Activated CD4-positive, alpha-beta memory T cell treated with anti-CD3 and anti-CD28 coated beads, Interleukin-2, amount 10 ng/mL, durations not matched to agents 7 days and 5 days (primary cell): ENCODE measurements at regions not wholly inside any gene's neighbourhood (a gene's known extent, or its start where the extent isn't known, plus 50 kb on each side); places are given as distances from the start of the nearest gene placed in this dataset.

Source experiments
- CTCF ChIA-PET: fragments of 350-600 bp; sonication (Branson Sonifier 250); formaldehyde crosslinking; loops from one replicate; lab custom pipeline; 2021; ENCODE audit warnings: antibody characterized with exemption, inconsistent platforms; lab: Charles Lee
- POLR2A ChIA-PET: fragments of 350-600 bp; sonication (Branson Sonifier 250); formaldehyde crosslinking; loops from one replicate; lab custom pipeline; 2021; ENCODE audit warnings: antibody characterized with exemption; lab: Charles Lee
- DNase-seq: peaks from one replicate; pipeline ENCODE4 v3.0.0-alpha.2; 2020
- H3K27ac Mint-ChIP-seq: one replicate; pipeline ENCODE4 v1.8.0; 2021; ENCODE audit warnings: mild to moderate bottlenecking, mixed read lengths
- H3K27me3 Mint-ChIP-seq: one replicate; pipeline ENCODE4 v1.8.0; 2021; ENCODE audit warnings: mixed read lengths
- H3K36me3 Mint-ChIP-seq: one replicate; pipeline ENCODE4 v1.8.0; 2021; ENCODE audit warnings: low read depth, mixed read lengths
- H3K4me1 Mint-ChIP-seq: one replicate; pipeline ENCODE4 v1.8.0; 2021; ENCODE audit warnings: mixed read lengths
- H3K4me3 Mint-ChIP-seq: one replicate; pipeline ENCODE4 v1.8.0; 2021; ENCODE audit warnings: mild to moderate bottlenecking, mixed read lengths
- H3K9me3 Mint-ChIP-seq: one replicate; pipeline ENCODE4 v1.8.0; 2021; ENCODE audit warnings: mixed read lengths

- CTCF ChIA-PET: no interaction called here
- H3K4me1 Mint-ChIP-seq: no peaks in the 10 kb centered on the region
- H3K36me3 Mint-ChIP-seq: no peaks in the 10 kb centered on the region
- no peaks in the 10 kb centered on the region for H3K27me3 Mint-ChIP-seq
- H3K9me3 Mint-ChIP-seq: no peaks in the 10 kb centered on the region
- H3K4me3 Mint-ChIP-seq: no peak overlapping the region
- H3K27ac Mint-ChIP-seq: no peak overlapping the region
- DNase-seq: no peak
- POLR2A ChIA-PET: no interaction called here
Observed at GRCh38 chr4:53722110-53722509, 130.8 kb upstream of the LNX1 start.

GRCh38 chr4:53721263-53721662 lies 130.0 kb upstream of the LNX1 start:
- no peaks in the 10 kb centered on the region for H3K4me1 Mint-ChIP-seq
- H3K27me3 Mint-ChIP-seq: no peaks in the 10 kb centered on the region
- ChIA-PET POLR2A (no interaction called here), CTCF (no interaction called here)
- no peak overlapping the region for H3K27ac Mint-ChIP-seq
- H3K36me3 Mint-ChIP-seq: no peaks in the 10 kb centered on the region
- H3K9me3 Mint-ChIP-seq: no peaks in the 10 kb centered on the region
- H3K4me3 Mint-ChIP-seq: no peak overlapping the region
- no peak for DNase-seq

- H3K4me1 Mint-ChIP-seq: no peaks in the 10 kb centered on the region
- no peaks in the 10 kb centered on the region for H3K9me3 Mint-ChIP-seq
- DNase-seq: no peak
- H3K4me3 Mint-ChIP-seq: no peak overlapping the region
- ChIA-PET POLR2A (no interaction called here), CTCF (no interaction called here)
- H3K36me3 Mint-ChIP-seq: no peaks in the 10 kb centered on the region
- H3K27me3 Mint-ChIP-seq: no peaks in the 10 kb centered on the region
- H3K27ac Mint-ChIP-seq: no peak overlapping the region
Observed at GRCh38 chr4:53720776-53721175, 129.5 kb upstream of the LNX1 start.

- no peaks in the 10 kb centered on the region for H3K36me3 Mint-ChIP-seq
- H3K27ac Mint-ChIP-seq: no peak overlapping the region
- peaks cover 3% of the 10 kb centered on the region for H3K27me3 Mint-ChIP-seq
- DNase-seq: no peak
- POLR2A ChIA-PET: no interaction called here
- no peaks in the 10 kb centered on the region for H3K9me3 Mint-ChIP-seq
- no peak overlapping the region for H3K4me3 Mint-ChIP-seq
- H3K4me1 Mint-ChIP-seq: no peaks in the 10 kb centered on the region
- CTCF ChIA-PET: no interaction called here
Observed at GRCh38 chr4:53717064-53717549, 125.8 kb upstream of the LNX1 start.

GRCh38 chr4:53716471-53717063 lies 125.3 kb upstream of the LNX1 start:
- Mint-ChIP-seq H3K4me3 (no peak overlapping the region), H3K36me3 (no peaks in the 10 kb centered on the region), H3K27ac (no peak overlapping the region), H3K9me3 (no peaks in the 10 kb centered on the region), H3K27me3 (peaks cover 3% of the 10 kb centered on the region), H3K4me1 (no peaks in the 10 kb centered on the region)
- ChIA-PET CTCF (no interaction called here), POLR2A (no interaction called here)
- no peak for DNase-seq

- ChIA-PET CTCF (no interaction called here), POLR2A (no interaction called here)
- Mint-ChIP-seq H3K36me3 (no peaks in the 10 kb centered on the region), H3K27ac (no peak overlapping the region), H3K4me1 (no peaks in the 10 kb centered on the region), H3K27me3 (peaks cover 3% of the 10 kb centered on the region), H3K4me3 (no peak overlapping the region), H3K9me3 (no peaks in the 10 kb centered on the region)
- no peak for DNase-seq
Observed at GRCh38 chr4:53716011-53716410, 124.7 kb upstream of the LNX1 start.

- CTCF ChIA-PET: no interaction called here
- no peaks in the 10 kb centered on the region for H3K4me1 Mint-ChIP-seq
- no peaks in the 10 kb centered on the region for H3K9me3 Mint-ChIP-seq
- no peak overlapping the region for H3K4me3 Mint-ChIP-seq
- DNase-seq: no peak
- POLR2A ChIA-PET: no interaction called here
- peaks cover 3% of the 10 kb centered on the region for H3K27me3 Mint-ChIP-seq
- H3K27ac Mint-ChIP-seq: no peak overlapping the region
- no peaks in the 10 kb centered on the region for H3K36me3 Mint-ChIP-seq
Observed at GRCh38 chr4:53714236-53715140, 123.2 kb upstream of the LNX1 start.

GRCh38 chr4:53713767-53714166 lies 122.5 kb upstream of the LNX1 start:
- Mint-ChIP-seq H3K4me3 (no peak overlapping the region), H3K36me3 (no peaks in the 10 kb centered on the region), H3K27me3 (peaks cover 3% of the 10 kb centered on the region), H3K4me1 (no peaks in the 10 kb centered on the region), H3K27ac (no peak overlapping the region), H3K9me3 (no peaks in the 10 kb centered on the region)
- CTCF ChIA-PET: no interaction called here
- DNase-seq: no peak
- POLR2A ChIA-PET: no interaction called here

GRCh38 chr4:53713296-53713695 lies 122.0 kb upstream of the LNX1 start:
- peaks cover 3% of the 10 kb centered on the region for H3K27me3 Mint-ChIP-seq
- CTCF ChIA-PET: no interaction called here
- POLR2A ChIA-PET: no interaction called here

GRCh38 chr4:53712408-53713020 lies 121.2 kb upstream of the LNX1 start:
- H3K27ac Mint-ChIP-seq: no peak overlapping the region
- no peaks in the 10 kb centered on the region for H3K9me3 Mint-ChIP-seq
- POLR2A ChIA-PET: no interaction called here
- CTCF ChIA-PET: no interaction called here
- peaks cover 3% of the 10 kb centered on the region for H3K27me3 Mint-ChIP-seq
- no peaks in the 10 kb centered on the region for H3K4me1 Mint-ChIP-seq
- DNase-seq: no peak
- H3K4me3 Mint-ChIP-seq: no peak overlapping the region
- no peaks in the 10 kb centered on the region for H3K36me3 Mint-ChIP-seq

More at GRCh38 chr4:53713296-53713695, 122.0 kb upstream of the LNX1 start:
- H3K9me3 Mint-ChIP-seq: no peaks in the 10 kb centered on the region
- no peaks in the 10 kb centered on the region for H3K36me3 Mint-ChIP-seq
- no peak overlapping the region for H3K4me3 Mint-ChIP-seq
- H3K27ac Mint-ChIP-seq: no peak overlapping the region
- no peaks in the 10 kb centered on the region for H3K4me1 Mint-ChIP-seq
- no peak for DNase-seq

- Mint-ChIP-seq H3K27me3 (peaks cover 3% of the 10 kb centered on the region), H3K4me1 (no peaks in the 10 kb centered on the region), H3K9me3 (no peaks in the 10 kb centered on the region), H3K36me3 (no peaks in the 10 kb centered on the region), H3K4me3 (no peak overlapping the region), H3K27ac (no peak overlapping the region)
- CTCF ChIA-PET: no interaction called here
- no peak for DNase-seq
- POLR2A ChIA-PET: no interaction called here
Observed at GRCh38 chr4:53711926-53712325, 120.6 kb upstream of the LNX1 start.

GRCh38 chr4:53709693-53710092 lies 118.4 kb upstream of the LNX1 start:
- Mint-ChIP-seq H3K4me1 (no peaks in the 10 kb centered on the region), H3K9me3 (no peaks in the 10 kb centered on the region), H3K27me3 (peaks cover 3% of the 10 kb centered on the region), H3K27ac (no peak overlapping the region), H3K36me3 (no peaks in the 10 kb centered on the region), H3K4me3 (no peak overlapping the region)
- DNase-seq: no peak
- POLR2A ChIA-PET: no interaction called here
- CTCF ChIA-PET: no interaction called here

GRCh38 chr4:53707491-53707890 lies 116.2 kb upstream of the LNX1 start:
- ChIA-PET POLR2A (no interaction called here), CTCF (interaction anchor here (1.4 kb wide), 1 partner anchor 527 kb away, joined by 6 read pairs; no protein-coding TSS in a partner anchor)
- no peak for DNase-seq
- H3K9me3 Mint-ChIP-seq: no peaks in the 10 kb centered on the region
- H3K27ac Mint-ChIP-seq: no peak overlapping the region
- no peaks in the 10 kb centered on the region for H3K27me3 Mint-ChIP-seq
- H3K4me3 Mint-ChIP-seq: no peak overlapping the region
- no peaks in the 10 kb centered on the region for H3K4me1 Mint-ChIP-seq
- no peaks in the 10 kb centered on the region for H3K36me3 Mint-ChIP-seq
